ENCODE measurements at regions not wholly inside any gene's neighbourhood (a gene's known extent, or its start where the extent isn't known, plus 50 kb on each side); places are given as distances from the start of the nearest gene placed in this dataset.

- SMC1A ChIA-PET (ENCODE audit: uncharacterized antibody, unreplicated experiment) = interaction anchor here (0.9 to 1.0 kb wide), 2 partner anchors 12 to 57 kb away, joined by 3 read pairs; no protein-coding TSS in a partner anchor
- Histone ChIP-seq H3K79me2 (ENCODE audit: control insufficient read depth, insufficient read depth, low read length) (no peaks in the 10 kb centered on the region), H3K27ac (ENCODE audit: control insufficient read depth, insufficient read depth) (no peak overlapping the region), H3K4me2 (ENCODE audit: control insufficient read depth, insufficient read depth) (no peak overlapping the region), H3K4me3 (no peak overlapping the region), H2AFZ (ENCODE audit: control insufficient read depth, low read depth, low read length) (no peak overlapping the region), H3K9ac (ENCODE audit: control insufficient read depth, insufficient read depth, low read length) (no peak overlapping the region), H3K9me3 (replicated peaks; ENCODE audit: control insufficient read depth, insufficient read depth, low read length) (no peaks in the 10 kb centered on the region; the same call in 2 of the 3 replicates), H4K20me1 (ENCODE audit: control insufficient read depth, insufficient read depth) (no peaks in the 10 kb centered on the region), H3K27me3 (replicated peaks in 1 of 2; ENCODE audit: control insufficient read depth in 2 of 2, insufficient read depth in 2 of 2, low read length in 1 of 2) (no peaks in the 10 kb centered on the region), H3K36me3 (ENCODE audit: control insufficient read depth in 2 of 2, insufficient read depth in 2 of 2, low read length in 1 of 2) (no peaks in the 10 kb centered on the region), H3K4me1 (ENCODE audit: control insufficient read depth, insufficient read depth, low read length) (no peaks in the 10 kb centered on the region)
- in situ Hi-C loops (cut with MboI) (no loop called here), intact Hi-C loops (cut with micrococcal nuclease; ENCODE audit: unreplicated experiment) (loop anchor here (5.0 kb wide), 1 partner anchor 50 kb away; no protein-coding TSS in a partner anchor)
- ATAC-seq = peak; percentile 61
- no peak for DNase-seq (ENCODE audit: low read depth, low spot score)
- CTCF ChIA-PET = interaction anchor here (0.6 to 1.5 kb wide), 2 partner anchors 39 to 566 kb away, joined by 3 read pairs; no protein-coding TSS in a partner anchor
- TF ChIP-seq MYC (IDR thresholded peaks at IDR 0.05; ENCODE audit: insufficient read depth, insufficient read length, insufficient replicate concordance, low read length, severe bottlenecking) (no peak), WRNIP1 (IDR thresholded peaks at IDR 0.05; ENCODE audit: borderline replicate concordance, low read depth, low read length) (no peak), CHD4 (IDR thresholded peaks at IDR 0.05) (no peak), NFYB (IDR thresholded peaks at IDR 0.05; ENCODE audit: insufficient read depth, low read depth, low read length) (no peak), NFYA (IDR thresholded peaks at IDR 0.05; ENCODE audit: borderline replicate concordance, low read depth, low read length) (no peak), FOXK2 (IDR thresholded peaks at IDR 0.05) (no peak), TARDBP (IDR thresholded peaks at IDR 0.05; ENCODE audit: borderline replicate concordance) (no peak), KAT2A (conservative IDR thresholded peaks at IDR 0.05; ENCODE audit: control insufficient read depth, low read depth, low read length) (no peak), USF2 (IDR thresholded peaks at IDR 0.05; ENCODE audit: borderline replicate concordance, low read depth, low read length) (no peak), ZBTB4 (CRISPR knock-in tag; IDR thresholded peaks at IDR 0.05) (no peak)
- no peak for FAIRE-seq
- BruUV-seq (replicated peaks) = no TSS peak
- POLR2A ChIA-PET = no interaction called here
- WGBS (ENCODE audit: insufficient coverage, insufficient replicate concordance, low lambda C conversion rate, missing lambda C conversion rate) = 11% methylated on average over 4 of the region's 4 CpGs
- RAD21 ChIA-PET (ENCODE audit: unreplicated experiment) = interaction anchor here (1.2 kb wide), 1 partner anchor 15 kb away, joined by 3 read pairs; no protein-coding TSS in a partner anchor
Observed at GRCh38 chr14:59067127-59067894, 121.2 kb upstream of the DAAM1 start.

All from GM12878 (cell line).